Endodermal cell (in vitro differentiated cells): ENCODE measurements at regions not wholly inside any gene's neighbourhood (a gene's known extent, or its start where the extent isn't known, plus 50 kb on each side); places are given as distances from the start of the nearest gene placed in this dataset.
A peak's percentile ranks its signal among the peaks of the same experiment; 100 is the strongest.

Experiments used
- DNase-seq: peaks from one replicate; pipeline ENCODE4 v3.0.0-alpha.2; 2017
- H3K27ac ChIP-seq: 2 replicates; pipeline ENCODE4 v1.5.1; 2013; ENCODE audit warnings: mild to moderate bottlenecking, low read depth, low read length, moderate library complexity
- H3K27me3 ChIP-seq: 2 replicates; pipeline ENCODE4 v1.6.1; 2013; ENCODE audit warnings: mild to moderate bottlenecking, low read length, moderate library complexity; ENCODE audit not compliant: insufficient read depth, control insufficient read depth, poor library complexity, severe bottlenecking
- H3K36me3 ChIP-seq: 2 replicates; pipeline ENCODE4 v1.7.0; 2013; ENCODE audit warnings: mild to moderate bottlenecking, low read length, moderate library complexity; ENCODE audit not compliant: control insufficient read depth, insufficient read depth
- H3K4me1 ChIP-seq: one replicate; pipeline ENCODE4 v1.7.0; 2013; ENCODE audit warnings: low read length; ENCODE audit not compliant: control insufficient read depth, insufficient read depth
- H3K4me3 ChIP-seq: 2 replicates; pipeline ENCODE4 v1.5.1; 2013; ENCODE audit warnings: mild to moderate bottlenecking, low read length, moderate library complexity
- H3K9ac ChIP-seq: 2 replicates; pipeline ENCODE4 v1.6.1; 2013; ENCODE audit warnings: mild to moderate bottlenecking, low read length, moderate library complexity; ENCODE audit not compliant: poor library complexity, severe bottlenecking; ENCODE audit errors: extremely low read depth
- H3K9me3 ChIP-seq: 2 replicates; pipeline ENCODE4 v1.6.1; 2013; ENCODE audit warnings: mild to moderate bottlenecking, low read length, moderate library complexity; ENCODE audit not compliant: control insufficient read depth
- H3K27ac Mint-ChIP-seq: 2 replicates; pipeline ENCODE4 v1.8.0; 2020; ENCODE audit warnings: mixed read lengths
- H3K27me3 Mint-ChIP-seq: 2 replicates; pipeline ENCODE4 v1.8.0; 2021; ENCODE audit warnings: mild to moderate bottlenecking, mixed read lengths; ENCODE audit not compliant: insufficient read depth
- H3K36me3 Mint-ChIP-seq: 2 replicates; pipeline ENCODE4 v1.8.0; 2020; ENCODE audit warnings: low read depth, mixed read lengths
- H3K4me1 Mint-ChIP-seq: 2 replicates; pipeline ENCODE4 v1.8.0; 2020; ENCODE audit warnings: mixed read lengths
- H3K4me3 Mint-ChIP-seq: 2 replicates; pipeline ENCODE4 v1.8.0; 2020; ENCODE audit warnings: mild to moderate bottlenecking, moderate library complexity, mixed read lengths
- H3K9me3 Mint-ChIP-seq: 2 replicates; pipeline ENCODE4 v1.8.0; 2020; ENCODE audit warnings: mild to moderate bottlenecking, mixed read lengths
- CTCF ChIP-seq: fragments of 200-600 bp; sonication (generic); conservative IDR thresholded peaks from 2 replicates; pipeline ENCODE4 v1.5.0; 2021; ENCODE audit warnings: antibody characterized with exemption, mild to moderate bottlenecking
- WGBS, 2 experiments: methylation state at CpG; one replicate each; pipeline versions ENCODE4 v1.1.5 to v1.1.7; 2013; ENCODE audit warnings: missing lambda C conversion rate in 2 of 2, mixed read lengths in 1 of 2; ENCODE audit not compliant: insufficient coverage in 1 of 2, insufficient read length in 1 of 2; 5-methylcytosine and 5-hydroxymethylcytosine counted together

GRCh38 chr11:10631761-10632160 lies 61.8 kb downstream of the IRAG1 start:
- no peaks in the 10 kb centered on the region for H3K36me3 ChIP-seq
- H3K4me1 Mint-ChIP-seq = no peaks in the 10 kb centered on the region
- peak; percentile 18 for DNase-seq
- H3K4me3 ChIP-seq = no peak overlapping the region
- H3K4me1 ChIP-seq = no peaks in the 10 kb centered on the region
- H3K4me3 Mint-ChIP-seq = no peak overlapping the region
- H3K9ac ChIP-seq = no peak overlapping the region
- H3K9me3 Mint-ChIP-seq = no peaks in the 10 kb centered on the region
- no peak for TF ChIP-seq CTCF
- no peaks in the 10 kb centered on the region for H3K9me3 ChIP-seq
- 88 to 92% methylated on average over 4 to 5 of the region's 5 CpGs for WGBS, 2 experiments
- no peak overlapping the region for H3K27ac ChIP-seq
- H3K36me3 Mint-ChIP-seq = no peaks in the 10 kb centered on the region
- no peaks in the 10 kb centered on the region for H3K27me3 ChIP-seq
- peaks cover 1% of the 10 kb centered on the region for H3K27me3 Mint-ChIP-seq
- no peak overlapping the region for H3K27ac Mint-ChIP-seq

GRCh38 chr11:10629411-10630002 lies 61.0 kb upstream of the LYVE1 start:
- Mint-ChIP-seq H3K36me3 (no peaks in the 10 kb centered on the region), H3K9me3 (no peaks in the 10 kb centered on the region), H3K27ac (no peak overlapping the region), H3K4me3 (no peak overlapping the region), H3K4me1 (no peaks in the 10 kb centered on the region), H3K27me3 (no peaks in the 10 kb centered on the region)
- Histone ChIP-seq H3K4me1 (no peaks in the 10 kb centered on the region), H3K36me3 (no peaks in the 10 kb centered on the region), H3K4me3 (no peak overlapping the region), H3K27me3 (no peaks in the 10 kb centered on the region), H3K9me3 (no peaks in the 10 kb centered on the region), H3K27ac (no peak overlapping the region), H3K9ac (no peak overlapping the region)
- TF ChIP-seq CTCF = no peak
- WGBS, 2 experiments = 92 to 94% methylated on average over 11 to 13 of the region's 13 CpGs
- no peak for DNase-seq

GRCh38 chr11:10628508-10629236 lies 60.2 kb upstream of the LYVE1 start:
- DNase-seq = no peak
- Histone ChIP-seq H3K27ac (no peak overlapping the region), H3K4me1 (no peaks in the 10 kb centered on the region), H3K9ac (no peak overlapping the region), H3K4me3 (no peak overlapping the region), H3K36me3 (no peaks in the 10 kb centered on the region), H3K27me3 (no peaks in the 10 kb centered on the region), H3K9me3 (no peaks in the 10 kb centered on the region)
- H3K27ac Mint-ChIP-seq = no peak overlapping the region
- 91 to 100% methylated on average over 9 to 10 of the region's 10 CpGs for WGBS, 2 experiments
- no peaks in the 10 kb centered on the region for H3K4me1 Mint-ChIP-seq
- no peak for TF ChIP-seq CTCF
- no peaks in the 10 kb centered on the region for H3K9me3 Mint-ChIP-seq
- H3K4me3 Mint-ChIP-seq = no peak overlapping the region
- H3K27me3 Mint-ChIP-seq = no peaks in the 10 kb centered on the region
- no peaks in the 10 kb centered on the region for H3K36me3 Mint-ChIP-seq
